DMS53 treated with DMSO at 0.1 percent for 48 hours (cell line): ENCODE measurements at regions not wholly inside any gene's neighbourhood (a gene's known extent, or its start where the extent isn't known, plus 50 kb on each side); places are given as distances from the start of the nearest gene placed in this dataset.

ENCODE experiments used
- DNase-seq: peaks from one replicate; lab custom pipeline; 2025; ENCODE audit not compliant: unreplicated experiment; lab: John Stamatoyannopoulos, UW

DNA sequence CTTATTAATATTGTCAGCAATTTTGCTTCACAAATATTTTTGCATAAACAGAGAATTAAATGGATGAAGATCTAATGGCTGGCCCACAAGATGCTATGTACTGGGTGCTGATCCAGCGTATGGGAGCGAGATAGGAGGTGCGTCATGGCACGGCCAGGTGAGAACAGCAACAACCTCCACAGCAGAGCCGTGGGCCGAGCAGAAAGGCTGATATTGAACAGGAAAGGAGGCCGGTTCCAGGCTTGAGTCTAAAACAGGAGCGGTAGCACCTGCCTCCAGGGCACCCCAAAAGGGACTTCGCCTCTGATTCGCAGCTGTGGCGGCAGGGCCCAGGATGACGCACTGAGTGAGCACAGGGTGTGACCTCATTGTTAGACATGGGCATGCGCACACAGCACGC, 1502.1 kb downstream of the TBC1D22A start:
- DNase-seq = no peak

DNA sequence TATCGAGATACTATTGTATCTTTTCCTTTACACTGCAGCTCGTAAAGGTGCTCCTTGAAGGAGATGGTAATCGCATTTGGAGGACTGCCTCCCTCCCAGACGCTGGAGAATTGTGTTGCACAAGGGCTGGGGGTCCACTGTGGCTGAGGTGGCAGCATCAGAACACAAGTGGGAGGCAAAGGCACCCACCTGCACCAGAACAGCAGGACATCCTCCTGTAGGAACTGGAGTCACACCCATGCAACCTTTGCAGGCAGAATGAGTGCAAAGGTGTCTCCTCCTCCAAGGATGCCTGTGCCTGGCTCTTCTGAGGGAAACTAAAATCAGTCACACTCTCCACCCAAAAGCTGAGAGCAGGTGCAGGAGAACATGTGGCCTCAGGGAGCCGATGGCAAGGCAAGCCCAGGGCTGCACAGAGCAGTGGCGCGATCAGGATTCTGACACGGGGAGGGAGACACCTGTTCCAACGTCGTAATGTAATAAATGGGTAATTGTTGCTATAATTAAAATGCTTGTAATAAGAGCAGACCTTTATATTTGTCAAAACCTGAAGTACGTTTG, 1501.4 kb downstream of the TBC1D22A start:
- DNase-seq = no peak

DNA sequence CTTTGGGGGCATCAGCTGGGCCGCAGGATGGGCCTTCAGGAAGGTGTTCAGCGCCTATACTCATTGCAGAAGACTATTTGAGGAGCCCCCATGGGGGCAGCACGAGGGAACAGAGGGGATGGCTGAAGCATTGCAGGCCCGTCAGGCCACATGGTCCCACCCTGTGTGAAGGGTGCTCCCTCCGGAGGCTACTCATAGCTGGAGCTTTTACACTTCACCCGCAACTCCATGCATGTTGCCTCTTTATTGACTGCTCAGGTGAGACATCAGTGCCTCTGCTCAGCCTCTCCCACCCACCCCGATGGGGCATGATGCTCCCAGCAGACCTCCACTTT, 1500.9 kb downstream of the TBC1D22A start:
- no peak for DNase-seq

DNA sequence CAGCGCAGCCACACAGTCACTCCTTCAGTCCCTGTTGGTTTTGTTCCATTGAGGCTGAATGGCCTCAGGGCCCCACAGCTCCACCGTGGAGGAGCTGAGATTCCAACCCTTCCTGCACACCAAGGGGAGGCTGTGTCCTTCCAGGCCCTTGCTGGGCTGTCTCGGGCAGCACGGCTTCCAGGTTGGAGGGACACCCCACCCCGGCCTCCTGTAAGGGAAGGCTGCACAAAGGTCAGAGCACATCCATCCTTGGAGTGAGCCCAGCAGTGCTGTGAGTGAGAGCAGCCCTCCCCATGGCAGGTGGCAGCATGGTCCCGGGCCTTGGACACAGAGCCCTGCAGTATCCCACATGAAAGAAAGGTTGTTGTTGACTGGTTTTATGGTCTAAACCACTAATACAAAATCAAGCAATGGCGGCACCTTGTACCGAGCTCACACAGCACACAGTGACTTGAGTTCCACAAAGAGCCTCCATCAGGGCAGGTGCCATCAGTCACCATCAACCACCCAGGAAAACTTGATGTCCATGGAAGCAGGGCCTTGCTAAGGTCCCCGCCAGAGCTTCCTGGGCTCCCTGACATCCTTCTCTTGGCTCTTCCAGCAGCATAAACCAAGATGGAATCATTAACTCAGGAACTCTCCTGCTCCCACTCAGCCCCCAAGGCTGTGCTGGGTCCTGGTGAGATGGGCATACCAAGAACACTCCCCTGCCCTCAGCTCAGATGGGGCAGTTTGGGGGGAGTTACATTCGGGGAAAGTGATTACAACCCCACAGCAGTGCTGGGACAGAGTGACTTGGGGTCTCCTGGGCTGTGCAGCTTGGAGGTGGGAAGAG, 1500.4 kb downstream of the TBC1D22A start:
- no peak for DNase-seq

DNA sequence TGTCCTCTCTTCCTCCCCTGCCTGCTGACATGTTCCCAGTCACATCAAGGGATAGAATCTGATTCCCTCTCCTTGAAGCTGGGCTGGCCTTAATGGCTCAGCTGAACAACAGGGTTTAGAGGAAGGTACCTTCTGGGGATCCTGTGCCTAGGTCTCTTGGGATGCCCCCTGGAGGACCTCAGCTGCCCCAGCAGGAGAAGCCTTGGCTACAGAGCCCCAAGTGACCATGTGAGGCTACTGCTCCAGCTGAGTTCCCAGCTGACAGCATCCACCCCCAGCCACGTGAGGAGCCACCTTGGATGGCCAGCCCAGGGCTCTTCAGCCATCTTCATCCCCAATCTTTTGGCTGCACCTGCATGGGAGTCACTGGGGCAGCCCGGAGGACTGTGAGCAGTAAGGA, 1499.3 kb downstream of the TBC1D22A start:
- DNase-seq = no peak

DNA sequence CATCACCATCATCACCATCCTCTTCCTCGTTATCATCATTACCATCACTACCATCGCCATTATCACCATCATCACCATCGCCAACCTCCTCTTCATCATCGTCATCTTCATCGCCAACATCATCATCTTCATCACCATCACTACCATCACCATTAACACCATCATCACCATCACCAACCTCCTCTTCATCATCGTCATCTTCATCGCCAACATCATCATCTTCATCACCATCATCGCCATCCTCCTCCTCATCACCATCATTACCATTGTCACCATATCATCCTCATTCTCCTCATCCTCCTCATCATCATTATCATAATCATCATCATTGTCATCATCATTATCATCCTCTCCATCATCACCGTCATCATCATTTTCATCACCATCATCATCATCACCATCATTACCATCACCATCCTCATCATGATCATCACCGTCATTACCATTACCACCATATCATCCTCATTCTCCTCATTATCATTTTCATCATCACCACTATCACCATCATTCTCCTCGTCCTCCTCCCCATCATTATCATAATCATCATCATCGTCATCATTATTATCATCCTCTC, 1498.7 kb downstream of the TBC1D22A start:
- DNase-seq = no peak

DNA sequence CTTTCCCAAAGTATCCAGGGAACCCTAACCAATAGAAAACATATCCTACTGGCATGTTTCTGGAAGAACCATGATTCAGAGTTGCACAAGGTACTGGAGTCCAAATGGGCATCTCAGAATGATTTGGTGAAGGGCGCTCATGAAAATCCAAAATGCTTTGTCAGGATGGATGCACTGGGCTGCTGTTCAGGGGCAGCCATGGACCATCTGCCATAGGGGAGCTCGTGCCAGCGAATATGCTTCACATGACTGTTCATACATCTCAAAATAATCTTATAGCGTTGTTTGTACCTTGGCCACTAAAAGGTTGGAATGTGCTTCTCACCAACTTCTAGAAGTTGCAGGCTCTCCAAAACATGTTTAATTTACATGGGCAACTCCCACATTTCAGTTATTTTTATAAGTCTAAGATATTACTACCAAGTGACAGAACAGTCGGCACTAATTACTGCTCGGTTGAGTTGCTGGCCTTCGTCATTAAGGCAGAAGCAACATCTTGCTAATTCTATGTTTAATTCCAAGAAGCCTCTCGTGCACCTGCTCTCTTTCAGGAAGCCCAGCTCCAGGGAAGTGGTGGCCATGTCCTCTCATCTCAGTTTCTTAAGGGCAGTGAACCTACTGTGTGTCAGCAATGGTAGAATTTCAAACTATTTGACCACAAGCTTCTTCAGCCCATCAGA, 1497.7 kb downstream of the TBC1D22A start:
- no peak for DNase-seq

DNA sequence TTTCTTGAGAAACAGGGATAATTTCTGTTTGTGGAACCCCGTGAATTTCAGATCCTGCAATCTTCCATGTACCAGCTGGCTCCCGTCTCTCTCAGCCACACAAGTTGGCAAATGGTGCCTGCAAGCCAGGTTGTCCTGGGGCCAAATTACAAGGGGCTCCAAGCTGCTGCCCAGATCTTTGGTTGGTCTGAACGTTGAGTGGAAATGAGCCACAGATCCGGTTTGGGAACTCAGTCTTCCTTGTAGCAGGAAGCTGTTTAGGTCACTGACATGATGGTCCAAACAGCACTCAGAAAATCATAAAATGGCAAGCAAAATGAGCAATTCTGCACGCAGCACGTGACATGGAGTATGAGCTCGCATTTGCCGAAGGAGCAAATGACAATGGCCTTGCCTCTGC, 1496.4 kb downstream of the TBC1D22A start:
- DNase-seq = no peak

DNA sequence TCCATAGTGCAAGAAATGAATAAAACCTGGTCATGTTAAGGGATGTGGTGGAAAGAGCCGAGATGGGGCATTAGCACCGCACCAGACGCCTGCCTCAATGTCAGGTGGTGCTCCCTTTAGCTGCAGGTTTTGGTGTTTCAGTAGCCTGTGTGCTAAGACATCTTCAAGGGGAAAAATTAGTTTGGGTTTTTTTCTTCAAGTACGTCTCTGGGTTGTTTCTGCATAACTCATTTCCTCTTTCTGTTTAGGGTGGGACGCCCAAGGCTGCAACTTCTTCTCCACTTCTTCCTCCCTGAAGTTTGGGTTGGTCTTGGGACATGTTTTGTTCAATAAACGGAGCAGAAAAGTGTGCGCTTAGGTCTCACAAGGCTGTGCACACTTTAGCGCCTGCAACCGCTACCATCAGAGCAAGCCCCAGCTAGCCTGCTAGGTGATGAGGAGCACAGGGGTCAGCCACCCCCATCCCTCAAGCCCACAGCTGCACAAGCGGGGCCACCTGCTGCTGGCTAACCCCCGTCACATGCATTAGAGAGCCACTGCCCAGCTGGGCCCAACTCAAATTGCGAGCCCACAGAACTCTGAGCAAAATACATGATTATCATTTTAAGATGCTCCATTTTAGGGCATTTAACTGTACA, 1495.7 kb downstream of the TBC1D22A start:
- DNase-seq = no peak

DNA sequence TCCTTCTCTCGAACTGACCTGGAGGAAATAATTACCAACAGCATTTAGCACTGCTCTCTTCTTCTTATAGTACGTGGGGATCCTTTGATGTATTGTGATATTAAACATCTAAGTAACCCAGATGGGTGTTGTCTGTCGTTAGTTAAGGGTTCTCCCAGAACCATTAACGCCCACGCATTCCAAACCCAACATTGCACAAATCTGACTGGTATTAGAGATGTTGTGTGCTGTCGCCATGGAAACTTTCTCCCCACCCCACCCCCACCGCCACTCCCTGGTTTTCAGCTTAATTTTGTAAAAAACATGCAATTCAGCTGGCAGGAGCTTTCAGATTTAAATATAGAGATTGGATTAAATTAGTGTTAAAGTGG, 1495.2 kb downstream of the TBC1D22A start:
- no peak for DNase-seq

DNA sequence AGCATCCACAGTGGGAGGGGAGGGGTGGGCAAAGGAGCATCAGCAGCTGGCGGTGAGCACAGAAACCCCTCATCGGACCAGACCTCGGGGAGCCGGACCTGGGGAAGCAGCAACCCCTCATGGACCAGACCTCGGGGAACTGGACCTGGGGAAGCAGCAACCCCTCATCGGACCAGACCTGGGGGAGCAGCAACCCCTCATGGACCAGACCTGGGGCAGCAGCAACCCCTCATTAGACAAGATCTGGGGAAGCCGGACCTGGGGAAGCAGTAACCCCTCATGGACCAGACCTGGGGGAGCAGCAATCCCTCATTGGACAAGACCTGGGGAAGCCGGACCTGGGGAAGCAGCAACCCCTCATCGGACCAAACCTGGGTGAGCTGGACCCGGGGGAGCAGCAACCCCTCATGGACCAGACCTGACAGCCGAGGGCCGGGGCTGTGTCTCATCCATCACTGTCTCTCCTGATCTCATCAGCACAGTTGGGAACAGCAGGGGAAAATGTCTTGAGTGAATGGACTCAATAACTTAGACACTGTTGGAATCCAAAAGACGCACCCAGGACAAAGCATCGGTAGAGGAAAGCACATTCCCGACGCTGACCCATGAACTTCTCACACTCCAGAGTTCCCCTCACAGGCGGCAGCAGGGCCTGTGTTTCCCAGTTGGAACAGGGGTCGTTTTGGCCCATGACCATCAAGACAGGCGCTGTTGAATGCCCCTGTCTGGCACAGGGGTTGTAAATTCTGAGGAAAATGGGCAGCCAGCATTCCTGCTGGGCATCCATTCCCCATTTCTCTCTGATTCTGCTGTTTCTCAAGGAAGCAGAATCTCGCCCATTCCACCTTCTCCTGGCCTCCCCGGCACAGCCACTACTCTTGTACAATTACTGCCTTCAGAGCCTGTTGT, 1494.6 kb downstream of the TBC1D22A start:
- DNase-seq = no peak

DNA sequence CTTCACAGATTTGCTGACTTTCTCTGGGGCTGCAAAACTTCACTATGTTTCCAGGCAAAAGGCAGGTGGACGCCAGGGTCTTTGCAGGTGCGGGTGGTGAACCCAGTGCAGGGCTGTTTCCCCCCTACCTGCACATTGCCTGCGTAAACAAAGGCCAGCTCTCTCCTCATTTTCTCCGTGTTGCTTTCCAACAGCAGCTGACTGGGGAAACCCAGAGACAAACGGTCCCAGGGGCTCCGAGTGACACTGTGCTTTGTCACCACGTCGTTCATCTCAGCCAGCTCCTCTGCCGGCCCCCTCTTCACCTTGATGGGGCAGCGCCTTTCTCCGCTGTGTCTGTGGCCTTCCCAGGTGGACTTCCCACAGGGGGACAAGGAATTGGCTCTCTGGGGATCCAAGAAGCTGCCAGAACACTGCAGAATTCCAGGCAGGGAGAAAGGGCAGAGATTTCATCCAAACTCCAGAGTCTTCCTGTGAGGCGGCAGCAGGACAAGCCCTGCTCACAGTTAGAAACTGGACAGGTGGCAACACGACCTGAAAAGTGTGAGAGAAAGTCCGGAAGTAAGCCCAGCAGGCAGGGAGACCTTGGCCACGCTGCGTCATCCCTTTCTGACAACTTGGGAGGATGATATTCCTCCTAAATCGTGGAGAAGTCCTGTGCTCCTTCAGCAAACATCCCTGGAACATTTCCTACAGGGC, 1493.7 kb downstream of the TBC1D22A start:
- DNase-seq = no peak

DNA sequence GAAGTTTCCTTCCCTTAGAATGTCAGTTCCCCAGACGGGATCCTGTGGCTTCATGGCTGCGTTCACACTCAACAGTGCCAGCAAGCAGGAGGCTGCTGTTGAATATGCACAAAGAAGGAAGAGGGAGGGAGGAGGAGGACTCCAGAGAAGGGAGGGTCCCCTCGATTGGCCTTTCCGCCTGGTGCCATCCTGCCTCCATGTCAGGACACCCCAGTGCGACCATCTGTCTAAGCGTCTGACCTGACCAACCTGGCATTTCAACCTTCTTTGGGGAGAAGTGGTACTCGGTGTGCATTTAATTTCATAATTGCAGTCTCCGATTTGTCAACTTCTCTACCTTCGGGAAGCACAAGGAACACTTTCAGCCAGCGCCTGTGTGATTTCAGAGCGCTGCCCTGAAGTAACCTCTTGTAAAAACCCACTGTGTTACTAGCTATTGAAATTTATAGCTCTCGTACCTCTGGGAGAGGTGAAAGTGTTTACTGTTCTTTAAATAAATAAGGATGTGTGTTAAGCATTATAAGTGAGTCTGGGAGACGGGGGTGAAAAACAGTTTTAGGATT, 1491.9 kb downstream of the TBC1D22A start:
- DNase-seq = no peak

DNA sequence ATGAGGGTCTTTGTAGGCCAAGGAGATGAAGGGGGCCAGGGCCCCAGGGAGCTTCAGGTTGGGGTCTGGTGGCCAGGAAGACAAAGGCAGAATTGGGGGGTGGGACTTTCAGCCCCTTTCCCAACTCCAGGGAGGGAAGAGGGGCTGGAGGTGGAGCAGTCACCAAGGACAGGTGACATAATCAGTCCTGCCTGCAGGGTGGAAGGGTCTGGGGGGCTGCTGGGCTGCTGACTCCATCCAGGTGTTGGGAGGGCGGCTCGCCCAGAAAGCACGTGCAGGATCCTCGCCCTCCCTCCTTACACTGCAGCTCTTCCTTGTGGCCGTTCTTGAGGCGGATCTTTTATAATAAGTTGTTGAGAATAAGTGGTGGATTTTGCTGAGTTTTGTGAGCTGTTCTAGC, 1491.1 kb downstream of the TBC1D22A start:
- no peak for DNase-seq

DNA sequence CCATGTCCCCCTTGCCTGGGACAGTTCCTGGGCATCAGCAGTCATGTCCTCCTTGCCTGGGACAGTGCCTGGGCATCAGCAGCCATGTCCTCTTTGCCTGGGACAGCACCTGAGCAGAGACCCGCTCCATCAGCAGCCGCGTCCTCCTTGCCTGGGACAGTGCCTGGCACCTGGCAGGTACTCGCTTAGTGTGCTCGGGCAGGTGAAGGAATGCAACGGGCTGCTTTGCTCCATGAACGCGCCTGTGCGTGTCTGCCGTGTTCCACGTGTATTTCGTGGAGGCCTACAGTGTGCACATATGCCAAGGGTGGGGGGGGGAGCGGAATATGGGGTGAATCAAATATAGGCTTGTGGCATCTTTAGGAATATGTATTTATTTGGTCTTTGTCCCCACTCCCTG, 1490.7 kb downstream of the TBC1D22A start:
- no peak for DNase-seq

DNA sequence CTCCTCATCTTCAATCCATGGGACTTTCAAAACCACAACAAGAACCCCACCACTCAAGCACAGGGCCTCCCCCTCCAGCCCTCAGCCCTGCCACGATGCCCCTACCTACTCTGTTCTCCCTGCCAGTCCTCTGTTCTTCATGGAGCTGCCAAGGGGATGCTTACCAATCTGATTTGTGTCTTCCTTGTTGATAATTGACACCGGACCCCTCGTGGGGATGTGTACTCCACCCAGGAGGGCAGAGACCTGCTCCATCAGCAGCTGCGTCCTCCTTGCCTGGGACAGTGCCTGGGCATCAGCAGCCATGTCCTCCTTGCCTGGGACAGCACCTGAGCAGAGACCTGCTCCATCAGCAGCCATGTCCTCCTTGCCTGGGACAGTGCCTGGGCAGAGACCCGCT, 1489.2 kb downstream of the TBC1D22A start:
- no peak for DNase-seq

DNA sequence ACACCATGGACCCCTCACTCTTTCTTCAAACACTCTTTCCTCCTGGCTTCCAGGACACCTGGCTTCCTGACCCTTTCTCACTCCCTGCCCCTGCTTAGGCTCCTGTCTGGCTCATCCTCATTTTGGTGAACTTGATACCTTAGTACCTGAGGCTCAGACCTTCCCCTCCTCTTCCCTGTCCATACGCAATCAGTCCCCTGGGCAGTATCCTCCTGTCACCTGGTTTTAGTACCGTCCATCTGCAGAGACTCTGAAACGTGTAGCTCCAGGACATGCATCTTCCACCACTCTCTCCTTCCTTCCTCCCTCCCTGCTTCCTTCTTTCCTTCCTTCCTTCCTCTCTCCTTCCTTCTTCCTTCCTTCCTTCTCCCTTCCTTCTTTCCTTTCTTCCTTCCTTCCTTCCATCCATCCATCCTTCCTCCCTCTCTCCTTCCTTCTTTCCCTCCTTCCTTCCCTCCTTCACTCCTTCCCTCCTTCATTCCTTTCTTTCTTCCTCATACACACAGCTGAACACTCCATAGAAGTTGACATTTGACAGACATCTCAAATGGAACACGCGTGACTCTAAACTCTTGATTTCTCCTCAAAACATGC, 1488.6 kb downstream of the TBC1D22A start:
- DNase-seq = no peak

DNA sequence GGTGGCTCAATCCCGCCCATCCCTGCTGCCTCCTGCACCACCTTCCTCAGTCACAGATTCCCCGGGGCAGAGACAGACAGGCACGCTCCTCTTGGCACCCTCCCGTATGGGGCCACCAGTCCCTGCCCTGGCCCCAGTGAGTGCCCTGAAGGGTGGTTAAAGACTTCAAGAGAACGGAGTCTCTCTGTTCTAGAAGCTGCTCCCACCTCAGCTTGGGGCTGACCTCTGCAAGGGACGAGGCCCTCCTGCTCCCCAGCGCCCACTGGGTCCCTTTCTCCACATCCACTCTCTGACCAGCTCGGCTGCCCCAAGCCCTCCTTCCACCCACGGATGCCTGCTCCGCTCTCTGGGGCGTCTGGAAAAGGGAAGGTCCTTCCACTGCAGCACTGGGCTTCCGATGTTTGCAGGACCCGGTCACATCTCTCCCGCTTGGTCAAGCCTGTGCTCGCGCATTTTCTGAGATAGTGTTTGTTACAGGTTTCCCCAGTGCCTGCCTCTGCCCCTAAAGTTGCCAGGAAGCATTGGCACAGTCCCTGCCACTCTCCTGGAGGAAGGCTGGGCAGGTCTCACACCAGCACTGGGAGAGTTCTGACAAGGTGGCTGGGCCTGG, 1487.9 kb downstream of the TBC1D22A start:
- DNase-seq = no peak

DNA sequence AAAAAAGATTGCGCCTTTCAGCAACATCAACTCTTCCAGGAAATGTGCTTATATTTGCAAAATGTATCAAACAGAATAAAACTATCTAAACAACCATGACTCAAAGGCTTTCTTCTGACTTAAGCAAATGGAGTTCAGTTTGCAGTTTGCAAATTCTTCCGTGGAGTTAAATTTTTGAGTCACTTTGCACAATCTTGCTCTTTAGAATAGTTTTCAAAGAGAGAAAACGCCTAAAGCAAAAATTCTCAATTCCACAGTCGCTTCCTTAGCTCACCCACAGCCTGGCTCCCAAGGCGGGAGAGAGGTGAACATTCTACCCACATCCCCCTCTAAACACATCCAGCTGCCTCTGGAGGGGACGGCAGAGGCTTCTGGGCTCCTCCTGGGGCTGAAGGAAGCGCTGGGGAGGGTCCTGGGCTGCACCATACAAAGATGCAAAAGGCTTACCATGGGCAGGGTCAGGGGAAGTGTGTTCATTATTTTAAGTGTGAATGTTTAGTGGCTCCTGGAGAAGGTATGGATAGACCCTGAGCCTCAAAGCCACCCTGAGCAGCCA, 1487.3 kb downstream of the TBC1D22A start:
- DNase-seq = no peak
